WI38 (cell line): ENCODE measurements at regions not wholly inside any gene's neighbourhood (a gene's known extent, or its start where the extent isn't known, plus 50 kb on each side); places are given as distances from the start of the nearest gene placed in this dataset.

Source experiments
- H3K4me3 ChIP-seq: 2 replicates; pipeline ENCODE4 v1.5.1; 2011; ENCODE audit warnings: low read depth, mild to moderate bottlenecking, control low read depth, low read length
- CTCF ChIP-seq: IDR thresholded peaks from 2 replicates; pipeline ENCODE4 v1.5.1; 2012; ENCODE audit warnings: low read depth, mild to moderate bottlenecking, control low read depth, low read length

- peak; percentile 94 for TF ChIP-seq CTCF
- no peak overlapping the region for H3K4me3 ChIP-seq
Measured at GRCh38 chr22:44625981-44626687, 75.9 kb upstream of the PRR5 start.

DNA sequence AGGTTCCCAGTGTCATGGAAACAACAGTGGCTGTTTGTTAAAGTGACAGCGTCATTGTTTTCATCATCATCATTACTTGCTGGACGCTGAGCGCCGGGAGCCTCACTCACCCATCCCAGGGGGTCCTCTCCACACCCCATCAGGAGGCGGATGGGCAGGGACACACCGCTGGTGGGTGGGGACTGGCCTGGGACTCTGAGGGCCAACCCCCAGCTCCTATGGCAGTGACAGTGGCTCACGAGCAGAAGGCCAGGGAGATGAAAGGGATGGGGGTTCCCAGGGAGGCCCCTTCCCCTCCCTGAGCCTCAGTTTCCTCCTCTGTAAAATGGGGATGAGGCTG lies 76.6 kb upstream of the PRR5 start:
- no peak for TF ChIP-seq CTCF

GRCh38 chr22:44624689-44625420 lies 77.1 kb upstream of the PRR5 start:
- no peak overlapping the region for H3K4me3 ChIP-seq
- TF ChIP-seq CTCF: no peak

More for the DNA sequence above, 76.6 kb upstream of the PRR5 start:
- no peak overlapping the region for H3K4me3 ChIP-seq

DNA sequence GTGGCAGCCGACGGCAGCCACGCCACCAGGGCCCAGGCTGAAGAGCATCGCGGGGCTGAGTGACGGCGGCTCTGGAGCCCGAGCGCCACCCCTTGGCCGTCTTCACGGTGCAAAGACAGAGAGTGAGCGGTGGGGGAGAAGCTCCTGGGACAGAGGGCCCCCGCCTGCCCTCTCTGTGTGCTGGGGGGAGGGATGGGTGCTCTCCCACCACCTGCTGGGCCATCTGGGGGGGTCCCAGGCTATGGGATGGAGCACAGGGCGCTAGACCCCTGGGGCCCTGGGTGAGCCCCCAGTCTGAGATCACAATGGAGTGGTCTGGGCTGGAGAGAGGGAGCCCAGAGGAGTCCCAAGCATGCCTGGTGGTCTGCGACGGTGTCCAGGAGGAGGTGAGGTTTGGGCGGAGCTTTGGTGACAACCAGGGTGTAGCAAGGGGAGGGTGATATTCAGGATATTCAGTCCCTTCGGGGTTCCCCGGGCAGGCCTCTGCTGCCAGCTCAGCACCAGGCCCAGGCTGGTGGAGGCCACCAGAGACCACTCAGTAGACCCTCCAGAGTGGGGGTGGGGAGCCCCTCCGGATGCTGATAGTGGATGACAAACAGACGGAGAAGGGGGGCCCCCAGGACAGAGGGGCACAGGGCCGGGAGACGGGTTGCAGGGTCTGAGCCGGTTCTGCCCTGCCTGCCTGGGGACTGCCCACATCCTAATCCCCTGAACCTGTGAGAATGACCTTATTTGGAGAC lies 78.1 kb upstream of the PRR5 start:
- H3K4me3 ChIP-seq: no peak overlapping the region
- TF ChIP-seq CTCF: no peak

- no peak overlapping the region for H3K4me3 ChIP-seq
- TF ChIP-seq CTCF: no peak
Measured at GRCh38 chr22:44622679-44623078, 79.3 kb upstream of the PRR5 start.

GRCh38 chr22:44622147-44622427 lies 79.9 kb upstream of the PRR5 start:
- no peak for TF ChIP-seq CTCF
- no peak overlapping the region for H3K4me3 ChIP-seq
